OCI-LY1 (cell line): ENCODE measurements at regions not wholly inside any gene's neighbourhood (a gene's known extent, or its start where the extent isn't known, plus 50 kb on each side); places are given as distances from the start of the nearest gene placed in this dataset.

Experiments
- CTCF ChIP-seq: fragments of 200-600 bp; sonication (generic), shearing (Covaris generic); IDR thresholded peaks from 2 replicates; pipeline ENCODE4 v1.5.1; 2017; ENCODE audit warnings: mild to moderate bottlenecking, antibody characterized with exemption, low read length, moderate library complexity, mixed read lengths
- EZH2 ChIP-seq: fragments of 200-600 bp; sonication (generic), shearing (Covaris generic); IDR thresholded peaks from 2 replicates; pipeline ENCODE4 v1.8.0; 2017; ENCODE audit warnings: borderline replicate concordance, mixed run types, mild to moderate bottlenecking, antibody characterized with exemption, low read length, moderate library complexity, mixed read lengths

- TF ChIP-seq CTCF (no peak), EZH2 (no peak)
These were observed 76.1 kb upstream of the SMIM21 start for GRCh38 chr18:75503615-75504014.
